Cardiac muscle cell (in vitro differentiated cells and primary cell): ENCODE measurements at regions not wholly inside any gene's neighbourhood (a gene's known extent, or its start where the extent isn't known, plus 50 kb on each side); places are given as distances from the start of the nearest gene placed in this dataset.

ENCODE experiments used
- DNase-seq, 2 donors: peaks; one replicate each; pipeline versions ENCODE4 v3.0.0 to v3.0.0-alpha.2; 2010 to 2017; ENCODE audit warnings: low read depth in 1 of 2, low spot score in 1 of 2
- H3K27ac ChIP-seq: fragments of 200-600 bp; sonication (generic); 2 replicates; pipeline ENCODE4 v1.5.1; 2016
- H3K27me3 ChIP-seq: fragments of 200-600 bp; sonication (generic); 2 replicates; pipeline ENCODE4 v1.6.0; 2016; ENCODE audit warnings: control low read depth
- H3K36me3 ChIP-seq: fragments of 200-600 bp; sonication (generic); 2 replicates; pipeline ENCODE4 v1.5.1; 2016; ENCODE audit warnings: control low read depth
- H3K4me1 ChIP-seq: fragments of 200-600 bp; sonication (generic); 2 replicates; pipeline ENCODE4 v1.8.1; 2017; ENCODE audit warnings: low read depth, mild to moderate bottlenecking, mixed run types
- H3K4me3 ChIP-seq: fragments of 200-600 bp; sonication (generic); 2 replicates; pipeline ENCODE4 v1.5.1; 2016; ENCODE audit warnings: mild to moderate bottlenecking
- H3K9me3 ChIP-seq: fragments of 200-600 bp; sonication (generic); 2 replicates; pipeline ENCODE4 v1.5.1; 2017; ENCODE audit warnings: low read depth, mild to moderate bottlenecking, control low read depth
- TF ChIP-seq, protein P1 (sequence below): IDR thresholded peaks from 2 replicates; pipeline ENCODE4 v1.5.1; 2012; ENCODE audit warnings: low read depth, mild to moderate bottlenecking, low read length

DNA sequence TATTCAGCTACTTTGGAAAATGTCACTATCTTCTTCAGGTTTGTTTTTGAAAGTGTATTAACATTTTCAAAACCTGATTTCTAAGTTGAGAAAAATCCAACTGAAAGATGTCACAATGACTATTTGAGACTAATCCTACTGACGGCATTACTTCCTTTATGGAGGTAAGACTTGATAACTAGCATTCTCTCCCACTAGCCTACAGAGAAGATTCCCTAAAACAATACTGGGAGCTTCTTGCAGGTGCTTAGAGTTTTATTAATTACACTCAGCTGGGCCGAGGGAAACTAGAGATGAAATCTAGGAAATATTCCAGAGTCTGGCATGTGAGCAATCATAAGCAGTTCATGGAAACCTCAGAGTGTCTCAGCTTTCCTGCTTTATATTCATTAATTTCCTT is 114.0 kb downstream of the LCA5 start:
- Histone ChIP-seq H3K36me3 (no peaks in the 10 kb centered on the region), H3K4me1 (no peaks in the 10 kb centered on the region), H3K4me3 (no peak overlapping the region), H3K27me3 (no peaks in the 10 kb centered on the region), H3K27ac (no peak overlapping the region), H3K9me3 (no peaks in the 10 kb centered on the region)
- no peak for DNase-seq
- TF ChIP-seq, protein P1, sequence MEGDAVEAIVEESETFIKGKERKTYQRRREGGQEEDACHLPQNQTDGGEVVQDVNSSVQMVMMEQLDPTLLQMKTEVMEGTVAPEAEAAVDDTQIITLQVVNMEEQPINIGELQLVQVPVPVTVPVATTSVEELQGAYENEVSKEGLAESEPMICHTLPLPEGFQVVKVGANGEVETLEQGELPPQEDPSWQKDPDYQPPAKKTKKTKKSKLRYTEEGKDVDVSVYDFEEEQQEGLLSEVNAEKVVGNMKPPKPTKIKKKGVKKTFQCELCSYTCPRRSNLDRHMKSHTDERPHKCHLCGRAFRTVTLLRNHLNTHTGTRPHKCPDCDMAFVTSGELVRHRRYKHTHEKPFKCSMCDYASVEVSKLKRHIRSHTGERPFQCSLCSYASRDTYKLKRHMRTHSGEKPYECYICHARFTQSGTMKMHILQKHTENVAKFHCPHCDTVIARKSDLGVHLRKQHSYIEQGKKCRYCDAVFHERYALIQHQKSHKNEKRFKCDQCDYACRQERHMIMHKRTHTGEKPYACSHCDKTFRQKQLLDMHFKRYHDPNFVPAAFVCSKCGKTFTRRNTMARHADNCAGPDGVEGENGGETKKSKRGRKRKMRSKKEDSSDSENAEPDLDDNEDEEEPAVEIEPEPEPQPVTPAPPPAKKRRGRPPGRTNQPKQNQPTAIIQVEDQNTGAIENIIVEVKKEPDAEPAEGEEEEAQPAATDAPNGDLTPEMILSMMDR, result no peak

DNA sequence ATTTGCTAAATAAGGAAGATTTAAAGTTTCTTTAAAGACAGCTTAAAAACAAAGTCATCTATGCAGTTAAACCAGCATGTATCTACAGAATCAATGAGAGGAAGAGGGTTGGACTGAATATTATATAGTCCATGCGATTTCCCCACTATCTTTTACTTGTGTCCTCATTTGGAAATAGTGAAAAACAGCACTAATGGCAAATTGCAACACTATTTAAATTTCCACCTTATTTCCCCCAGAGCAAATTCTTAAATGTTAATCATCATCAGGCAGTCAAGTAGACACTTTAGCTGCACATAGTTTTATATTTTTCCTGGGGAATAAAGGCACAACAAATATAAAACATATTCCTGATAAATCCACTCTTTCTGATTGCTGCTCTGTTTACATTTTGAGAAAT is 114.6 kb downstream of the LCA5 start:
- DNase-seq, result no peak

DNA sequence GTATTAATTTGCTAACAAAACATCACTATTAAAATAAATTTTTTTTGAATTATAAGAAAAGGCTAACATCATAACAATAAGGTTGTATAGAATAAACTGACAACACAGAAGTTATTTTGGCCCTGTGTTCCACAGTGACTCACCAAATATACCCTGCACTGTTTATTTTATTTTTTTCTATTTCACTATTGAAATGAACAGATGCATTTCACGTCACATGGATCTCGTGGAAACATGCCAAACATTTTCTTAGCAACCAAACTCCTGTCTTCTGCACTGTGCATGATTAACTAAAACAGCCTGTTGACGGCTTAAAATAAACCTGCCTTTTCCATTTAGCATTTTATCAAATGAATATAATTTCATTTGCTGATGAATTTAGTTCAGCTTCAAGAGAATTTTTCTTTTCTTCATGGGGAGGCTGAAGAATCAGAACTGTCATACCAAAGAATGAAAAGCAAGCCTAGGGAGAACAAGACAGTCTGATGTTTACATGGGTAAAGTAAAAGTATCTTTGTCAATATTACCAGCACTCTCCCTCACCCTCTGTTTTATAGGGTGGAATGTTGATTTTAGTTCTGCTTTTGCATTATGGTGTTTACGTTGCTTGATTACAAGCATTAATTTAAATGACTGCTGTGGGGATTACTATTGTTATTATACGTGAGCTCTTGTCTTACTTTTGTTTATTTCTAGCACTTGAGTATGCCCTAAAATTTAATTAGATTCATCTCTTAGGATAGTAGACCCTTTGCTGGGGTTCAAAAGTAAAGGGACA is 115.3 kb downstream of the LCA5 start:
- H3K27me3 ChIP-seq, result no peaks in the 10 kb centered on the region
- TF ChIP-seq, protein P1, result no peak
- DNase-seq, result peak; percentile 38 to 96
- H3K36me3 ChIP-seq, result no peaks in the 10 kb centered on the region
- H3K9me3 ChIP-seq, result no peaks in the 10 kb centered on the region
- no peaks in the 10 kb centered on the region for H3K4me1 ChIP-seq
- no peak overlapping the region for H3K4me3 ChIP-seq
- H3K27ac ChIP-seq, result no peak overlapping the region

More for the DNA sequence above, 114.6 kb downstream of the LCA5 start:
- H3K36me3 ChIP-seq, result no peaks in the 10 kb centered on the region
- H3K9me3 ChIP-seq, result no peaks in the 10 kb centered on the region
- H3K27me3 ChIP-seq, result no peaks in the 10 kb centered on the region
- TF ChIP-seq, protein P1, result no peak
- no peak overlapping the region for H3K27ac ChIP-seq
- no peaks in the 10 kb centered on the region for H3K4me1 ChIP-seq
- H3K4me3 ChIP-seq, result no peak overlapping the region

DNA sequence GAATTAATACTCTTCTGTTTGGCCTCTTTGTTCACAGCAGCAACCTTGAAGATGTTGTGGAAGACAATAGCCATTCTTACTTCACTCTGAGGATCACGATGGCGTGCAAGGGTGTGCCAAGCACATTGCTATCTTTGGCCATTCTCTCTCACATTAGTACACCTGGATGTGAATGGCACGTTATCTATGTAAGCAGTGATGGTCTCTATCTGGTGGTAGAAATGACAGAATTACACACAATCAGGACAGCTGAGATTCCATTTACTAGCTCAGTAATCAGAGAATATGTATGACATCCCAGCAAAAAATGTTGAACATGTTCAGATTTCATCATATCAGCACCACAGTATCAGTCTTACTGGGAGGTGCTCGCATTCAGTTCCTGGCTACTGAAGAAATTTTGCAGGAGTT is 116.2 kb downstream of the LCA5 start:
- no peaks in the 10 kb centered on the region for H3K27me3 ChIP-seq
- no peak overlapping the region for H3K27ac ChIP-seq
- H3K4me3 ChIP-seq, result no peak overlapping the region
- H3K4me1 ChIP-seq, result no peaks in the 10 kb centered on the region
- peak in 1 of 2 donors; percentile 75 for DNase-seq
- no peaks in the 10 kb centered on the region for H3K36me3 ChIP-seq
- TF ChIP-seq, protein P1, result no peak
- H3K9me3 ChIP-seq, result no peaks in the 10 kb centered on the region

DNA sequence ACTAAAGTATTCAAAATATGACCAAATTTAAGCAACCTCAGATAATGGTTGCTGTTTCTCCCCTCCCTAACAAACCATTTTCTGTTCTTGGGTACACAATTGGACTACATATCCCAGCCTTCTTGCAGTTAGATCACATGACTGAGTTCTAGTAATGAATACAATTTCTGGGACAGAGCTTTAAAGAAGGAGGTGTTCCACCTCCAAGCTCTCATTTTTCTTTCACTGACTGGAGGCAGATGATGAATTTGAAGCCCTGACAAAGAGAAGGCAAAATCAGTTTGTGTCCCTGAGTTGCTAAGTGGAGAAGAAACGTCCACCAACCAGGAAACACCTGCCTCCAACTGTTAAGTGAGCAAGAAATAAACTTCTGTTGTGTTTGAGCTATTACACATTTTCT is 117.2 kb downstream of the LCA5 start:
- TF ChIP-seq, protein P1, result no peak
- no peaks in the 10 kb centered on the region for H3K4me1 ChIP-seq

More for the DNA sequence above, 117.2 kb downstream of the LCA5 start:
- DNase-seq, result no peak
- no peak overlapping the region for H3K27ac ChIP-seq
- no peaks in the 10 kb centered on the region for H3K27me3 ChIP-seq
- no peaks in the 10 kb centered on the region for H3K36me3 ChIP-seq
- H3K9me3 ChIP-seq, result no peaks in the 10 kb centered on the region
- H3K4me3 ChIP-seq, result no peak overlapping the region
